Ectodermal cell (in vitro differentiated cells): ENCODE measurements at regions not wholly inside any gene's neighbourhood (a gene's known extent, or its start where the extent isn't known, plus 50 kb on each side); places are given as distances from the start of the nearest gene placed in this dataset.

Source experiments
- H3K27ac ChIP-seq: 2 replicates; pipeline ENCODE4 v1.7.0; 2013; ENCODE audit warnings: mild to moderate bottlenecking, low read depth, low read length; ENCODE audit not compliant: insufficient read depth, poor library complexity, severe bottlenecking
- H3K27me3 ChIP-seq: 2 replicates; pipeline ENCODE4 v1.7.0; 2013; ENCODE audit warnings: mild to moderate bottlenecking, low read length; ENCODE audit not compliant: insufficient read depth, control insufficient read depth, poor library complexity, severe bottlenecking
- H3K36me3 ChIP-seq: one replicate; pipeline ENCODE4 v1.7.0; 2013; ENCODE audit warnings: low read length; ENCODE audit not compliant: control insufficient read depth, insufficient read depth
- H3K4me1 ChIP-seq: one replicate; pipeline ENCODE4 v1.7.0; 2013; ENCODE audit warnings: low read length; ENCODE audit not compliant: control insufficient read depth, insufficient read depth
- H3K4me3 ChIP-seq: 2 replicates; pipeline ENCODE4 v1.7.0; 2013; ENCODE audit warnings: low read depth, low read length, control low read depth; ENCODE audit not compliant: insufficient read depth
- H3K9me3 ChIP-seq: 2 replicates; pipeline ENCODE4 v1.7.0; 2013; ENCODE audit warnings: mild to moderate bottlenecking, low read length, moderate library complexity; ENCODE audit not compliant: control insufficient read depth
- WGBS, 2 experiments: methylation state at CpG; one replicate each; pipeline ENCODE4 v1.1.7; 2013; ENCODE audit warnings: missing lambda C conversion rate in 2 of 2; 5-methylcytosine and 5-hydroxymethylcytosine counted together

GRCh38 chr17:72253597-72253996 lies 132.8 kb downstream of the SOX9 start:
- Histone ChIP-seq H3K9me3 (no peaks in the 10 kb centered on the region), H3K4me1 (peaks cover 4% of the 10 kb centered on the region), H3K27ac (no peak overlapping the region), H3K4me3 (no peak overlapping the region), H3K36me3 (no peaks in the 10 kb centered on the region), H3K27me3 (no peaks in the 10 kb centered on the region)
- WGBS, 2 experiments, result 90 to 94% methylated on average over 3 of the region's 3 CpGs

GRCh38 chr17:72254808-72255449 lies 134.1 kb downstream of the SOX9 start:
- 88 to 89% methylated on average over 4 of the region's 4 CpGs for WGBS, 2 experiments

GRCh38 chr17:72255481-72255880 lies 134.7 kb downstream of the SOX9 start:
- Histone ChIP-seq H3K36me3 (no peaks in the 10 kb centered on the region), H3K27me3 (no peaks in the 10 kb centered on the region), H3K4me3 (no peak overlapping the region), H3K9me3 (no peaks in the 10 kb centered on the region), H3K4me1 (peaks cover 12% of the 10 kb centered on the region), H3K27ac (no peak overlapping the region)
- 92 to 96% methylated on average over 3 of the region's 3 CpGs for WGBS, 2 experiments

More at GRCh38 chr17:72254808-72255449, 134.1 kb downstream of the SOX9 start:
- Histone ChIP-seq H3K4me1 (peaks cover 9% of the 10 kb centered on the region), H3K27me3 (no peaks in the 10 kb centered on the region), H3K27ac (no peak overlapping the region), H3K36me3 (no peaks in the 10 kb centered on the region), H3K4me3 (no peak overlapping the region), H3K9me3 (no peaks in the 10 kb centered on the region)

- H3K9me3 ChIP-seq, result no peaks in the 10 kb centered on the region
- 92 to 96% methylated on average over 3 of the region's 3 CpGs for WGBS, 2 experiments
- H3K27ac ChIP-seq, result no peak overlapping the region
- H3K27me3 ChIP-seq, result no peaks in the 10 kb centered on the region
- H3K4me1 ChIP-seq, result peaks cover 12% of the 10 kb centered on the region
- no peak overlapping the region for H3K4me3 ChIP-seq
- no peaks in the 10 kb centered on the region for H3K36me3 ChIP-seq
Observed at GRCh38 chr17:72258711-72259110, 137.9 kb downstream of the SOX9 start.

- no peaks in the 10 kb centered on the region for H3K36me3 ChIP-seq
- H3K27ac ChIP-seq, result no peak overlapping the region
- H3K4me1 ChIP-seq, result peaks cover 12% of the 10 kb centered on the region
- WGBS, 2 experiments, result 69 to 70% methylated on average over 5 to 6 of the region's 6 CpGs
- no peaks in the 10 kb centered on the region for H3K27me3 ChIP-seq
- no peaks in the 10 kb centered on the region for H3K9me3 ChIP-seq
- H3K4me3 ChIP-seq, result no peak overlapping the region
Observed at GRCh38 chr17:72259922-72260321, 139.1 kb downstream of the SOX9 start.

- no peak overlapping the region for H3K27ac ChIP-seq
- no peaks in the 10 kb centered on the region for H3K36me3 ChIP-seq
- no peaks in the 10 kb centered on the region for H3K27me3 ChIP-seq
- H3K9me3 ChIP-seq, result no peaks in the 10 kb centered on the region
- peaks cover 17% of the 10 kb centered on the region for H3K4me1 ChIP-seq
- no peak overlapping the region for H3K4me3 ChIP-seq
Observed at GRCh38 chr17:72262766-72263165, 141.9 kb downstream of the SOX9 start.

GRCh38 chr17:72264682-72265405 lies 144.0 kb downstream of the SOX9 start:
- Histone ChIP-seq H3K36me3 (no peaks in the 10 kb centered on the region), H3K9me3 (no peaks in the 10 kb centered on the region)
- WGBS, 2 experiments, result 87 to 91% methylated on average over 4 of the region's 4 CpGs

GRCh38 chr17:72266112-72266775 lies 145.4 kb downstream of the SOX9 start:
- 79 to 80% methylated on average over 12 to 13 of the region's 13 CpGs for WGBS, 2 experiments
- Histone ChIP-seq H3K4me1 (peaks cover 9% of the 10 kb centered on the region), H3K4me3 (no peak overlapping the region), H3K36me3 (no peaks in the 10 kb centered on the region), H3K27ac (no peak overlapping the region), H3K9me3 (no peaks in the 10 kb centered on the region), H3K27me3 (no peaks in the 10 kb centered on the region)

More at GRCh38 chr17:72264682-72265405, 144.0 kb downstream of the SOX9 start:
- peaks cover 12% of the 10 kb centered on the region for H3K4me1 ChIP-seq
- H3K4me3 ChIP-seq, result no peak overlapping the region
- H3K27ac ChIP-seq, result no peak overlapping the region
- no peaks in the 10 kb centered on the region for H3K27me3 ChIP-seq

- Histone ChIP-seq H3K27me3 (no peaks in the 10 kb centered on the region), H3K36me3 (no peaks in the 10 kb centered on the region), H3K4me1 (peaks cover 9% of the 10 kb centered on the region), H3K9me3 (no peaks in the 10 kb centered on the region), H3K27ac (no peak overlapping the region), H3K4me3 (no peak overlapping the region)
- 67 to 81% methylated on average over 1 of the region's 1 CpG for WGBS, 2 experiments
Observed at GRCh38 chr17:72267601-72268000, 146.8 kb downstream of the SOX9 start.

- Histone ChIP-seq H3K27me3 (no peaks in the 10 kb centered on the region), H3K4me3 (no peak overlapping the region), H3K36me3 (no peaks in the 10 kb centered on the region), H3K9me3 (no peaks in the 10 kb centered on the region), H3K27ac (no peak overlapping the region), H3K4me1 (peaks cover 9% of the 10 kb centered on the region)
- 93 to 94% methylated on average over 6 of the region's 6 CpGs for WGBS, 2 experiments
Observed at GRCh38 chr17:72268431-72268830, 147.6 kb downstream of the SOX9 start.
